Nephron progenitor cell (in vitro differentiated cells): ENCODE measurements at regions not wholly inside any gene's neighbourhood (a gene's known extent, or its start where the extent isn't known, plus 50 kb on each side); places are given as distances from the start of the nearest gene placed in this dataset.

Experiments used
- DNase-seq: peaks from one replicate; pipeline ENCODE4 v3.0.0; 2021
- H3K27ac Mint-ChIP-seq: 2 replicates; pipeline ENCODE4 v1.8.0; 2021; ENCODE audit warnings: mild to moderate bottlenecking, moderate library complexity, mixed read lengths
- H3K27me3 Mint-ChIP-seq: 2 replicates; pipeline ENCODE4 v1.8.0; 2021; ENCODE audit warnings: mild to moderate bottlenecking, low read depth, mixed read lengths; ENCODE audit not compliant: poor library complexity
- H3K36me3 Mint-ChIP-seq: 2 replicates; pipeline ENCODE4 v1.8.0; 2021; ENCODE audit warnings: low read depth, mixed read lengths
- H3K4me1 Mint-ChIP-seq: 2 replicates; pipeline ENCODE4 v1.8.0; 2021; ENCODE audit warnings: mixed read lengths
- H3K4me3 Mint-ChIP-seq: 2 replicates; pipeline ENCODE4 v1.8.0; 2021; ENCODE audit warnings: mild to moderate bottlenecking, moderate library complexity, mixed read lengths
- H3K9me3 Mint-ChIP-seq: 2 replicates; pipeline ENCODE4 v1.8.0; 2021; ENCODE audit warnings: mild to moderate bottlenecking, moderate library complexity, mixed read lengths
- CTCF ChIP-seq: fragments of 200-600 bp; sonication (generic); IDR thresholded peaks from 2 replicates; pipeline ENCODE4 v1.5.0; 2021; ENCODE audit warnings: antibody characterized with exemption

GRCh38 chr4:173899813-173900212 is 369.8 kb upstream of the HAND2 start:
- TF ChIP-seq CTCF: no peak
- Mint-ChIP-seq H3K4me3 (no peak overlapping the region), H3K36me3 (no peaks in the 10 kb centered on the region), H3K4me1 (peaks cover 10% of the 10 kb centered on the region), H3K9me3 (no peaks in the 10 kb centered on the region), H3K27me3 (peaks cover 9% of the 10 kb centered on the region), H3K27ac (no peak overlapping the region)
- DNase-seq: no peak

GRCh38 chr4:173891072-173891471 is 361.0 kb upstream of the HAND2 start:
- H3K27me3 Mint-ChIP-seq: peaks cover 5% of the 10 kb centered on the region
- no peak for DNase-seq
- no peak for TF ChIP-seq CTCF
- H3K36me3 Mint-ChIP-seq: no peaks in the 10 kb centered on the region
- peaks cover 37% of the 10 kb centered on the region for H3K9me3 Mint-ChIP-seq
- H3K4me1 Mint-ChIP-seq: peaks cover 6% of the 10 kb centered on the region
- H3K27ac Mint-ChIP-seq: no peak overlapping the region
- H3K4me3 Mint-ChIP-seq: no peak overlapping the region

GRCh38 chr4:173883821-173884220 is 353.8 kb upstream of the HAND2 start:
- Mint-ChIP-seq H3K27ac (no peak overlapping the region), H3K27me3 (no peaks in the 10 kb centered on the region), H3K4me1 (peaks cover 12% of the 10 kb centered on the region), H3K36me3 (no peaks in the 10 kb centered on the region), H3K9me3 (peaks cover 30% of the 10 kb centered on the region), H3K4me3 (no peak overlapping the region)
- no peak for TF ChIP-seq CTCF
- DNase-seq: no peak

GRCh38 chr4:173880897-173881296 is 350.9 kb upstream of the HAND2 start:
- H3K27ac Mint-ChIP-seq: no peak overlapping the region
- no peaks in the 10 kb centered on the region for H3K36me3 Mint-ChIP-seq
- H3K4me1 Mint-ChIP-seq: peaks cover 16% of the 10 kb centered on the region
- no peak overlapping the region for H3K4me3 Mint-ChIP-seq
- no peaks in the 10 kb centered on the region for H3K27me3 Mint-ChIP-seq
- H3K9me3 Mint-ChIP-seq: peaks cover 2% of the 10 kb centered on the region
- no peak for DNase-seq
- TF ChIP-seq CTCF: no peak

GRCh38 chr4:173879509-173879908 is 349.5 kb upstream of the HAND2 start:
- no peak for TF ChIP-seq CTCF
- Mint-ChIP-seq H3K27me3 (no peaks in the 10 kb centered on the region), H3K36me3 (no peaks in the 10 kb centered on the region), H3K9me3 (no peaks in the 10 kb centered on the region), H3K4me1 (peaks cover 16% of the 10 kb centered on the region), H3K4me3 (no peak overlapping the region), H3K27ac (no peak overlapping the region)
- no peak for DNase-seq

GRCh38 chr4:173878701-173879100 is 348.7 kb upstream of the HAND2 start:
- Mint-ChIP-seq H3K4me1 (peaks cover 16% of the 10 kb centered on the region), H3K9me3 (no peaks in the 10 kb centered on the region), H3K27me3 (no peaks in the 10 kb centered on the region), H3K4me3 (no peak overlapping the region), H3K36me3 (no peaks in the 10 kb centered on the region), H3K27ac (no peak overlapping the region)
- no peak for TF ChIP-seq CTCF
- DNase-seq: no peak
